Thyroid gland (tissue), 4 donors: ENCODE measurements at regions not wholly inside any gene's neighbourhood (a gene's known extent, or its start where the extent isn't known, plus 50 kb on each side); places are given as distances from the start of the nearest gene placed in this dataset.

Experiments used
- POLR2A ChIP-seq, 2 donors: fragments of 450-650 bp; IDR thresholded peaks; one replicate each; pipeline ENCODE4 v1.6.1; 2017; ENCODE audit warnings: antibody characterized with exemption in 2 of 2, mild to moderate bottlenecking in 2 of 2, moderate library complexity in 1 of 2
- TF ChIP-seq, protein P1 (sequence below), 6 experiments: fragments of 200-600 bp in 3 of 6; fragments of 450-650 bp in 3 of 6; sonication (generic) in 3 of 6; IDR thresholded peaks; one replicate each; pipeline ENCODE4 v1.5.1; 2016 to 2019; ENCODE audit warnings: antibody characterized with exemption in 6 of 6, mild to moderate bottlenecking in 2 of 6, inconsistent platforms in 1 of 6, moderate library complexity in 1 of 6

DNA sequence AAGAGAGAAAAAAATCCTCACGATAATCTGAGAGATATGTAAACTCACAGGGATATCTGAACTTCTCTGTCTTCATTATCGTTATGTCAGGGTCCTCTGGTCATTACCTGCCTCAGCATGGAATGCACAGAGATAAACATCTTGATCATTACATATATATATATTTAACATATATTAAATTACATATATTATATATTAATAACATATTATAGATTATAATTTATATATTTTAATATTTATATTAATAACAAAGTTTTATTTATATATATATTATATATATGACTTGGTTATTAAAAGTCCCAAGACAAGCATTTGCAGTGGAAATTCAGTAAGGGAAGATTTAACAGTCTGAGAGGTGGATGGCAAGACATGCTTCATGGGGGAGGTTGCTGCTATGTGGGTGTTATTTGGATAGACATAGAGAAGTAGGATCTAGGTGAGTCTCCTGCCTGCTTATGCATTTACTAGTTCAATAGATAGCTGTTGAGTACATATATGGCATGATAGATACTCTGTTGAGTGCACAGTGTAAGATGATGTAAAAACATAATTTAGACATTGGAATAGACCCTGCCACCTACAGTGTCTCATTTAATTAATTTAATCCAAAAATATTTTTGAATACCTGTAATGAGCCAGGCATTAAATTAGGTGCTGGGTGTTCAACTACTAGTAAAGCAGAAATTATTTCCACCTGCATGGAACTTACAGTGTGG, 255.2 kb downstream of the RAD51AP2 start:
- TF ChIP-seq, protein P1, sequence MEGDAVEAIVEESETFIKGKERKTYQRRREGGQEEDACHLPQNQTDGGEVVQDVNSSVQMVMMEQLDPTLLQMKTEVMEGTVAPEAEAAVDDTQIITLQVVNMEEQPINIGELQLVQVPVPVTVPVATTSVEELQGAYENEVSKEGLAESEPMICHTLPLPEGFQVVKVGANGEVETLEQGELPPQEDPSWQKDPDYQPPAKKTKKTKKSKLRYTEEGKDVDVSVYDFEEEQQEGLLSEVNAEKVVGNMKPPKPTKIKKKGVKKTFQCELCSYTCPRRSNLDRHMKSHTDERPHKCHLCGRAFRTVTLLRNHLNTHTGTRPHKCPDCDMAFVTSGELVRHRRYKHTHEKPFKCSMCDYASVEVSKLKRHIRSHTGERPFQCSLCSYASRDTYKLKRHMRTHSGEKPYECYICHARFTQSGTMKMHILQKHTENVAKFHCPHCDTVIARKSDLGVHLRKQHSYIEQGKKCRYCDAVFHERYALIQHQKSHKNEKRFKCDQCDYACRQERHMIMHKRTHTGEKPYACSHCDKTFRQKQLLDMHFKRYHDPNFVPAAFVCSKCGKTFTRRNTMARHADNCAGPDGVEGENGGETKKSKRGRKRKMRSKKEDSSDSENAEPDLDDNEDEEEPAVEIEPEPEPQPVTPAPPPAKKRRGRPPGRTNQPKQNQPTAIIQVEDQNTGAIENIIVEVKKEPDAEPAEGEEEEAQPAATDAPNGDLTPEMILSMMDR (IDR thresholded peaks at IDR 0.05) = no peak
- TF ChIP-seq POLR2A (IDR thresholded peaks at IDR 0.05) = no peak
